ENCODE measurements at regions not wholly inside any gene's neighbourhood (a gene's known extent, or its start where the extent isn't known, plus 50 kb on each side); places are given as distances from the start of the nearest gene placed in this dataset.

GRCh38 chr5:171581781-171582180 lies 162.3 kb downstream of the FGF18 start:
- DNase-seq = no peak

- no peak for DNase-seq
Observed at GRCh38 chr5:171582849-171583248, 163.4 kb downstream of the FGF18 start.

GRCh38 chr5:171585981-171586380 lies 166.5 kb downstream of the FGF18 start:
- no peak for DNase-seq

GRCh38 chr5:171586436-171586835 lies 167.0 kb downstream of the FGF18 start:
- no peak for DNase-seq

GRCh38 chr5:171588046-171588445 lies 168.6 kb downstream of the FGF18 start:
- DNase-seq = no peak

- DNase-seq = no peak
Observed at GRCh38 chr5:171588790-171589189, 169.3 kb downstream of the FGF18 start.

- DNase-seq = no peak
Observed at GRCh38 chr5:171589461-171589860, 170.0 kb downstream of the FGF18 start.

GRCh38 chr5:171592076-171592475 lies 172.6 kb downstream of the FGF18 start:
- DNase-seq = no peak

GRCh38 chr5:171592736-171593135 lies 173.3 kb downstream of the FGF18 start:
- no peak for DNase-seq

- DNase-seq = no peak
Observed at GRCh38 chr5:171593401-171593800, 174.0 kb downstream of the FGF18 start.

GRCh38 chr5:171593976-171594375 lies 174.5 kb downstream of the FGF18 start:
- DNase-seq = no peak

- DNase-seq = no peak
Observed at GRCh38 chr5:171595401-171595800, 176.0 kb downstream of the FGF18 start.

GRCh38 chr5:171595801-171596231 lies 176.4 kb downstream of the FGF18 start:
- no peak for DNase-seq

- DNase-seq = no peak
Observed at GRCh38 chr5:171596391-171596878, 177.0 kb downstream of the FGF18 start.

- DNase-seq = no peak
Observed at GRCh38 chr5:171597946-171598640, 178.6 kb downstream of the FGF18 start.

GRCh38 chr5:171598641-171599152 lies 179.2 kb downstream of the FGF18 start:
- no peak for DNase-seq

GRCh38 chr5:171599411-171599810 lies 180.0 kb downstream of the FGF18 start:
- DNase-seq = no peak

- DNase-seq = no peak
Observed at GRCh38 chr5:171599957-171600612, 180.6 kb downstream of the FGF18 start.

- DNase-seq = no peak
Observed at GRCh38 chr5:171600741-171601265, 181.4 kb downstream of the FGF18 start.

- DNase-seq = no peak
Observed at GRCh38 chr5:171601266-171601881, 181.9 kb downstream of the FGF18 start.

- DNase-seq = no peak
Observed at GRCh38 chr5:171603591-171603990, 182.0 kb upstream of the SMIM23 start.

- DNase-seq = no peak
Observed at GRCh38 chr5:171604195-171604594, 181.4 kb upstream of the SMIM23 start.

- DNase-seq = no peak
Observed at GRCh38 chr5:171606414-171607024, 179.1 kb upstream of the SMIM23 start.
